ENCODE measurements at regions not wholly inside any gene's neighbourhood (a gene's known extent, or its start where the extent isn't known, plus 50 kb on each side); places are given as distances from the start of the nearest gene placed in this dataset.

- DNase-seq, result no peak
Observed at GRCh38 chr5:9721161-9721560, 91.0 kb upstream of the TAS2R1 start.

GRCh38 chr5:9720361-9720760 is 90.2 kb upstream of the TAS2R1 start:
- DNase-seq, result no peak

GRCh38 chr5:9716838-9717281 is 86.7 kb upstream of the TAS2R1 start:
- DNase-seq, result no peak

- no peak for DNase-seq
Observed at GRCh38 chr5:9715891-9716335, 85.8 kb upstream of the TAS2R1 start.

GRCh38 chr5:9713959-9714586 is 83.9 kb upstream of the TAS2R1 start:
- no peak for DNase-seq

GRCh38 chr5:9713356-9713755 is 83.2 kb upstream of the TAS2R1 start:
- no peak for DNase-seq

- DNase-seq, result no peak
Observed at GRCh38 chr5:9712911-9713310, 82.8 kb upstream of the TAS2R1 start.

- no peak for DNase-seq
Observed at GRCh38 chr5:9712506-9712905, 82.4 kb upstream of the TAS2R1 start.

- no peak for DNase-seq
Observed at GRCh38 chr5:9710069-9710468, 79.9 kb upstream of the TAS2R1 start.

- DNase-seq, result no peak
Observed at GRCh38 chr5:9707732-9708462, 77.7 kb upstream of the TAS2R1 start.

- DNase-seq, result no peak
Observed at GRCh38 chr5:9699681-9700080, 69.5 kb upstream of the TAS2R1 start.

GRCh38 chr5:9698841-9699240 is 68.7 kb upstream of the TAS2R1 start:
- DNase-seq, result no peak

GRCh38 chr5:9698125-9698826 is 68.1 kb upstream of the TAS2R1 start:
- DNase-seq, result no peak

GRCh38 chr5:9692576-9692975 is 62.4 kb upstream of the TAS2R1 start:
- no peak for DNase-seq

GRCh38 chr5:9691261-9691660 is 61.1 kb upstream of the TAS2R1 start:
- no peak for DNase-seq

GRCh38 chr5:9690751-9691150 is 60.6 kb upstream of the TAS2R1 start:
- no peak for DNase-seq

GRCh38 chr5:9686216-9686615 is 56.1 kb upstream of the TAS2R1 start:
- no peak for DNase-seq

- DNase-seq, result no peak
Observed at GRCh38 chr5:9681706-9682105, 51.6 kb upstream of the TAS2R1 start.

All from suppressor macrophage treated with lipopolysaccharide for 1 hour (primary cell).